Parathyroid adenoma (tissue), 2 donors: ENCODE measurements at regions not wholly inside any gene's neighbourhood (a gene's known extent, or its start where the extent isn't known, plus 50 kb on each side); places are given as distances from the start of the nearest gene placed in this dataset.

Experiments
- H2AFZ ChIP-seq: fragments of 300-600 bp; sonication (generic); one replicate; pipeline ENCODE4 v1.7.0; 2017; ENCODE audit warnings: antibody characterized with exemption, mild to moderate bottlenecking
- H3K27ac ChIP-seq: fragments of 300-600 bp; sonication (generic); one replicate; pipeline ENCODE4 v1.7.0; 2017
- H3K27me3 ChIP-seq: fragments of 300-600 bp; sonication (generic); one replicate; pipeline ENCODE4 v1.7.0; 2017; ENCODE audit warnings: low read length; ENCODE audit not compliant: control insufficient read depth, insufficient read depth
- H3K36me3 ChIP-seq: fragments of 300-600 bp; sonication (generic); one replicate; pipeline ENCODE4 v1.7.0; 2017; ENCODE audit warnings: low read length; ENCODE audit not compliant: control insufficient read depth, insufficient read depth
- H3K4me1 ChIP-seq: fragments of 300-600 bp; sonication (generic); one replicate; pipeline ENCODE4 v1.7.0; 2017; ENCODE audit warnings: control low read depth
- H3K4me2 ChIP-seq: fragments of 300-600 bp; sonication (generic); one replicate; pipeline ENCODE4 v1.7.0; 2017; ENCODE audit warnings: low read length
- H3K4me3 ChIP-seq: fragments of 300-600 bp; sonication (generic); one replicate; pipeline ENCODE4 v1.7.0; 2017; ENCODE audit warnings: low read depth, low read length
- H3K79me2 ChIP-seq: fragments of 300-600 bp; sonication (generic); one replicate; pipeline ENCODE4 v1.7.0; 2017; ENCODE audit warnings: control low read depth
- H3K9ac ChIP-seq: fragments of 300-600 bp; sonication (generic); one replicate; pipeline ENCODE4 v1.7.0; 2017; ENCODE audit warnings: mild to moderate bottlenecking
- H3K9me3 ChIP-seq: fragments of 300-600 bp; sonication (generic); one replicate; pipeline ENCODE4 v1.7.0; 2017; ENCODE audit warnings: low read length; ENCODE audit not compliant: control insufficient read depth
- CTCF ChIP-seq: fragments of 300-600 bp; sonication (generic); IDR thresholded peaks from one replicate; pipeline ENCODE4 v1.7.0; 2017; ENCODE audit warnings: antibody characterized with exemption, mild to moderate bottlenecking
- donor health status: primary hyperparathyroidism.

- no peaks in the 10 kb centered on the region for H3K27me3 ChIP-seq
- H3K4me1 ChIP-seq: no peaks in the 10 kb centered on the region
- no peak for TF ChIP-seq CTCF
- no peaks in the 10 kb centered on the region for H3K9me3 ChIP-seq
- H3K36me3 ChIP-seq: no peaks in the 10 kb centered on the region
- no peak overlapping the region for H3K27ac ChIP-seq
- no peaks in the 10 kb centered on the region for H3K79me2 ChIP-seq
- H2AFZ ChIP-seq: no peak overlapping the region
- H3K4me3 ChIP-seq: no peak overlapping the region
- H3K9ac ChIP-seq: no peak overlapping the region
- no peak overlapping the region for H3K4me2 ChIP-seq
Observed at GRCh38 chr5:28065656-28066055, 1027.3 kb upstream of the CDH9 start.

DNA sequence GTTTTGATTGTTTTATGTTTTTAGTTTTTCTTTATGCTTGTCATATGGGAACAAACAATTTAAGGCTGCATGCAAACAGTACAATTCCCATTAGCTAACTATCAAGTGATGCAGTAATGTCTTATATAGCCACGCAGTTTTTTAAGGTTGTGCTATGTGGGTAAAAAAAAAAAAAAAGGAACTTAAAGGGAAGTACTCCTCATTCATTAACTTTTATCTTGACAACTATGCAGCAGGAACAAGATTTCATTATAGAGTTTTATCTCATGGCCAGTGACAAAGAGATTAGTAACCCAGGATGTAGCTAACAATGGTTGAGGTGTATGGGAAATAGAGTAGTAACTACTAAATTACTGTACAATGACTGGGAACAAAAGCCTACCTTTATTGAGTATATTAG lies 1008.2 kb upstream of the CDH9 start:
- Histone ChIP-seq H3K27ac (no peak overlapping the region), H3K9me3 (no peaks in the 10 kb centered on the region), H3K27me3 (no peaks in the 10 kb centered on the region), H3K9ac (no peak overlapping the region), H3K79me2 (no peaks in the 10 kb centered on the region), H3K4me1 (no peaks in the 10 kb centered on the region), H3K4me2 (no peak overlapping the region), H3K4me3 (no peak overlapping the region), H2AFZ (no peak overlapping the region), H3K36me3 (no peaks in the 10 kb centered on the region)
- no peak for TF ChIP-seq CTCF

DNA sequence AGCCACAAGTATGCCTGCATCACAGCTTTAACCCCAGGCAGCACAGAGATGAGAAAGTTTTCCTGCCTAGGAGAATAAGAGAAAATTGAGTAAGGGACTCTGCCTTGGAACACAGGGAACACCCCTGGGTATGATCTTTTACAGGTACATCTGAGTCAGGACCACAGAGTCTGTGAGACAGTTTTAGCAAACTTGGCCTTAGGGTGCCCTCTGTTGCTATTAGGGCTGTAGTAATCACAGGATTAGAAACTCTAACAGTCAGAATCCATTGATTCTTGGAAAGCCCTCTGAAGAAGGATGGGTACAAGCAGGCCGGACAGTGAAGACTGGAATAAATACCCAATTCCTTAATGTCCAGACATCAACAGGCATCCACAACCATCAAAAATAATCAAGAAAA lies 989.5 kb upstream of the CDH9 start:
- Histone ChIP-seq H2AFZ (no peak overlapping the region), H3K36me3 (no peaks in the 10 kb centered on the region), H3K27me3 (no peaks in the 10 kb centered on the region), H3K9me3 (no peaks in the 10 kb centered on the region), H3K9ac (no peak overlapping the region), H3K79me2 (no peaks in the 10 kb centered on the region), H3K27ac (no peak overlapping the region), H3K4me1 (no peaks in the 10 kb centered on the region), H3K4me2 (no peak overlapping the region), H3K4me3 (no peak overlapping the region)
- TF ChIP-seq CTCF: no peak

- Histone ChIP-seq H3K9ac (no peak overlapping the region), H3K4me3 (no peak overlapping the region), H2AFZ (no peak overlapping the region), H3K79me2 (no peaks in the 10 kb centered on the region), H3K27me3 (no peaks in the 10 kb centered on the region), H3K9me3 (no peaks in the 10 kb centered on the region), H3K4me1 (no peaks in the 10 kb centered on the region), H3K27ac (no peak overlapping the region), H3K4me2 (no peak overlapping the region), H3K36me3 (no peaks in the 10 kb centered on the region)
- no peak for TF ChIP-seq CTCF
Observed at GRCh38 chr5:28017178-28017577, 978.8 kb upstream of the CDH9 start.

DNA sequence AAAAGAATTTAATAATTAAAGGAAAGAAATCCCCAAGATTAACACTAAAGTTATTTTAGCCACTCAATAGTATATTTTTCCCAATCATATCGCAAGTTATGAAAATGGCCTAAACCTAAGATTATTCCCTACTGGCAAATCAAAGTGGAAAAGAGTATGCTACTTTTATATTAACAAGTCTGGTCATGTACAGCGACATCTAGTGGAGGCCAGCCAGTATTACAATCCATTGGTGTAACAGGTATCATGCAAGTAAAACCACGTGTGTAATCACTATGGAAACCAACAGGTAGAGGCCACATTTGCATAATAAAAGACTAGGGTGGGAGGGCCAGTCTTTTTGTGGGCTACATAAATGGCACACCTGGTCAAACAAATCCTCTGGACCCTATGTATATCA lies 976.4 kb upstream of the CDH9 start:
- Histone ChIP-seq H3K4me2 (no peak overlapping the region), H3K79me2 (no peaks in the 10 kb centered on the region), H3K4me1 (no peaks in the 10 kb centered on the region), H2AFZ (no peak overlapping the region), H3K9ac (no peak overlapping the region), H3K36me3 (no peaks in the 10 kb centered on the region), H3K27ac (no peak overlapping the region), H3K9me3 (no peaks in the 10 kb centered on the region), H3K27me3 (no peaks in the 10 kb centered on the region), H3K4me3 (no peak overlapping the region)
- TF ChIP-seq CTCF: no peak
